Omental fat pad (tissue), 3 donors: ENCODE measurements at regions not wholly inside any gene's neighbourhood (a gene's known extent, or its start where the extent isn't known, plus 50 kb on each side); places are given as distances from the start of the nearest gene placed in this dataset.

Source experiments
- ATAC-seq: fragments of 150-250 bp; one replicate; pipeline ENCODE4 v1.9.1; 2016; ENCODE audit warnings: mild to moderate bottlenecking, moderate library complexity; ENCODE audit not compliant: low FRiP score
- DNase-seq: peaks from one replicate; pipeline ENCODE4 v3.0.0-alpha.2; 2019; ENCODE audit warnings: low spot score
- TF ChIP-seq, protein P1 (sequence below), 3 donors: fragments of 450-650 bp; IDR thresholded peaks; one replicate each; pipeline ENCODE4 v1.5.1; 2016 to 2017; ENCODE audit warnings: antibody characterized with exemption in 3 of 3, mild to moderate bottlenecking in 3 of 3, moderate library complexity in 2 of 3

DNA sequence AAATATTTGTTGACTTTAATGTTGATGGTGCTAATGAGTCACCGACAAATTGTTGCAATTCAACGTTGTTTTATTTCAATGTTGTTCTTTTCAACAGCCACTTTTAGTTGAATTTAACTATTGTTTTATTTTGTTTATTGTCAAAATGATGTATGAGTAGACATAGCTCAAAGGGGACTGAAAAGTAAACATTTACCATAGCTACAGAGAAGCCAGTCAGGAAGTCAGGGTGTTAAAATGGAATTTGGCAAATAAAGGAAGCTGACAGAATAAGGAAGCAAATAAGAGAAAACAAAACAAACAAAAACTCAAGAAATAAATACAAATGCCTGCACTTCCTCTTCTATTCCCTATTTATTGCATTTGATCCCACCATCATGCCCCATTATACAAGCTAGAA, 648.4 kb upstream of the HTR2C start:
- ATAC-seq (no peak), DNase-seq (no peak)
- TF ChIP-seq, protein P1, sequence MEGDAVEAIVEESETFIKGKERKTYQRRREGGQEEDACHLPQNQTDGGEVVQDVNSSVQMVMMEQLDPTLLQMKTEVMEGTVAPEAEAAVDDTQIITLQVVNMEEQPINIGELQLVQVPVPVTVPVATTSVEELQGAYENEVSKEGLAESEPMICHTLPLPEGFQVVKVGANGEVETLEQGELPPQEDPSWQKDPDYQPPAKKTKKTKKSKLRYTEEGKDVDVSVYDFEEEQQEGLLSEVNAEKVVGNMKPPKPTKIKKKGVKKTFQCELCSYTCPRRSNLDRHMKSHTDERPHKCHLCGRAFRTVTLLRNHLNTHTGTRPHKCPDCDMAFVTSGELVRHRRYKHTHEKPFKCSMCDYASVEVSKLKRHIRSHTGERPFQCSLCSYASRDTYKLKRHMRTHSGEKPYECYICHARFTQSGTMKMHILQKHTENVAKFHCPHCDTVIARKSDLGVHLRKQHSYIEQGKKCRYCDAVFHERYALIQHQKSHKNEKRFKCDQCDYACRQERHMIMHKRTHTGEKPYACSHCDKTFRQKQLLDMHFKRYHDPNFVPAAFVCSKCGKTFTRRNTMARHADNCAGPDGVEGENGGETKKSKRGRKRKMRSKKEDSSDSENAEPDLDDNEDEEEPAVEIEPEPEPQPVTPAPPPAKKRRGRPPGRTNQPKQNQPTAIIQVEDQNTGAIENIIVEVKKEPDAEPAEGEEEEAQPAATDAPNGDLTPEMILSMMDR (IDR thresholded peaks at IDR 0.05) = no peak

DNA sequence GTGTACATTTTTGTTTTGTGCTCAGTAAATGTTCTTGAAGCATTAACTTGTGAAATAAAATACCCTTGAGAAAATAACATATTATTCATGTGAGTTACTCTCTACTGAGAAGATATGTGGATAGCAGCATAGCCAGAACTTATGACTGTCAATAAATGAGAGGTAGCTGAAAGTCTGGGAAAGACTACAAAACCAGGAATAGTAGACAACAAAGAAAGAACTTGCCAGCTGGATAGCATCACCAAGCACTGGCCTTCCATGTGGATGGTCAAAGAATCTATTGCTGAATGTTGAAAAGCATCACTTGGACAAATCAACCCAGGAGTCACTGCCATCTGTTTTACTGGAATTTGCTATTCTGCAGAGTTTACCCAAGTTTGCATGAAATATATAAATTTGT, 650.0 kb upstream of the HTR2C start:
- TF ChIP-seq, protein P1 (IDR thresholded peaks at IDR 0.05) = no peak
- DNase-seq (no peak), ATAC-seq (no peak)

DNA sequence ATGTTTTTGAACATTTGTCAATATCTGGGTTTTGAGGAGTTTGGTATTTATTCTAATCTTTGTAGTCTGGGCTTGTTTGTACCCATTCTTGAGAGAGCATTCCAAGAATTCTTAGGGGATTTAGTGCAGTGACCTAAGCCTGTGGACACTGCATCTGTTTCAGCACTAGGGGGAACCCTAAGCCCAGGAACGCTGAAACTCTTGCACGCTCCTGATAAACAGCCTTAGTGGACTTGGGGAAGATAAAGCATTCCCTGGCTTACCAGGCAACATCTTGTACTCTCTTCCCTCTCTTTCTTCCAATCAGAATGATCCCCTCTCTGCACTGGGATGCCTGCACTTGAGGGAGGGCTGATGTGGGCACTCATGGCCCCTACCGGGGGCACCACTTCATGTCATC, 654.9 kb upstream of the HTR2C start:
- DNase-seq (no peak), ATAC-seq (no peak)
- TF ChIP-seq, protein P1 (IDR thresholded peaks at IDR 0.05) = no peak

DNA sequence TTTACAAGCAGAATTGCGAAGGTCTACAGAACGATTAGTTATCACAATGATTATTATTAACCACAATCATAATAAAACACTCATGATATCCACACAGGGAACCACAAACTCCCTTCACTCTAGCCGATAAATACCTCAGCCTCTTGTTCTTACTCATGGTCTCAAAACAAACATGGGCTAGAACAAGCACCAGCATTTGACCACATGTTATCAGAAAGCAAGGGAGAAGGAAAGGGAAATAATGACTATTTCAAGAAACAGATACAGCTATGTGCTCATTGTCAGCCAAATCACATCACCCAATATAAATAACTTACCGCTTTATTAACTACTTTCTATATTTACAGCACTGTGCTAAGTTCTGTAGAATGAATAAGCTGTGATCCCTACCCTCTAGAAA, 663.2 kb upstream of the HTR2C start:
- ATAC-seq (no peak), DNase-seq (no peak)
- TF ChIP-seq, protein P1 (IDR thresholded peaks at IDR 0.05) = no peak

DNA sequence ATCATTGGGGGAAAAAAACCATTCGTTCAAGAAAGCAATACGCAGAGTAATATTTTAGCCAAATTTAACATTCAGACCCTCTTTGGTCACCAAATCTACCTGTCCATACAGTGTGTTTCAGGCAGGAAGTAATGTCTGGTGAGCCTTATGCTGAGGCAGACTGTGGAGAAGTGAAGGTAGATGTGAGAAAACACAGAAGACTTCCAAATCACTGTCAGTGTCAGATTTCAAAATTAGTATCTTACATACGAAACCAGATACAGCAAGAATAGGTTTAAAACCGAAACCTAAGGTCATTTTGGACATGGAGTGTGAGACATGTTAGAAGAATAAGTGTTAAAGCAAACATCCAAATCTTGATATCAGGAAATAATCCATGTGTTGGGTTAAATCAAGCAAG, 664.5 kb upstream of the HTR2C start:
- TF ChIP-seq, protein P1 (IDR thresholded peaks at IDR 0.05) = no peak
- ATAC-seq (no peak), DNase-seq (no peak)

DNA sequence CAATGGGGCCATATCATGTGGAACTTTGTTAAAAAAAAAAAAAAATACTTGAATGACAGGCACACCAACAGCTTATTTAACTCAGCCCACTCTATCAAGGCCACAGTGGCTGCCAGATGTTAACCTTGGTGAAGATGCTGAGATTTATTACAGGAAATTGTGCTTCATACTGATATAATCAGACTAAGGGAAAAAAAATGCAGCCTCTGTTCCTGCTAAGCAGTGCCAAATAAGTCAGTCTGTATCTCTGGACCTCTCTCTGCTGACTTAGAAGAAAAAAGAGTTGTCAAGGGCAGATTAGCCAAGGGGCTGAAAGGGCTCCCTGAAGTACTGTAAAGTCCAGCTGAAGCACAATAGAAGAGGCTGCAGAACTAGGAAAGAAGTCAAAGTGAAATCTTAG, 677.7 kb upstream of the HTR2C start:
- ATAC-seq = peak; percentile 77

DNA sequence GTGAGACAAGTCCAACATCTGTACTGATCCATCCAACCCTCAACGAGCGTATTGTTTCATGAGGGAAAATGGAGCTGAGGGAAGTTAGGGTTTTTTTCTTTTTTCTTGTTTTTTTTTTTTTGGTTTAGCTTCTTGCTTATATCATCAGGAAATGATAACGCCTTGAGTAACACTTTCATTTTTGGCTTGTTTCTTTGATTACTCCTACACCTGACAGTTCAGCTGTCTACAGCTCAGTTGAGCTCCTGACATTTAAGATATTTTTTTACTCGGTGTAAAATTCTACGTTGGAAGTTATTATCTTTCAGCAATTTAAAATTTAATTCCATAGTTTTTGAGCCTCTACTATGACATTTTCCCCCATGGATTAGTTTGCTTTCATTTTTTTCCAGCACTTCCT, 691.0 kb upstream of the HTR2C start:
- DNase-seq (no peak), ATAC-seq (no peak)
- TF ChIP-seq, protein P1 (IDR thresholded peaks at IDR 0.05) = no peak

More for the DNA sequence above, 677.7 kb upstream of the HTR2C start:
- TF ChIP-seq, protein P1 (IDR thresholded peaks at IDR 0.05) = no peak
- DNase-seq = no peak
